ENCODE measurements at regions not wholly inside any gene's neighbourhood (a gene's known extent, or its start where the extent isn't known, plus 50 kb on each side); places are given as distances from the start of the nearest gene placed in this dataset.

DNA sequence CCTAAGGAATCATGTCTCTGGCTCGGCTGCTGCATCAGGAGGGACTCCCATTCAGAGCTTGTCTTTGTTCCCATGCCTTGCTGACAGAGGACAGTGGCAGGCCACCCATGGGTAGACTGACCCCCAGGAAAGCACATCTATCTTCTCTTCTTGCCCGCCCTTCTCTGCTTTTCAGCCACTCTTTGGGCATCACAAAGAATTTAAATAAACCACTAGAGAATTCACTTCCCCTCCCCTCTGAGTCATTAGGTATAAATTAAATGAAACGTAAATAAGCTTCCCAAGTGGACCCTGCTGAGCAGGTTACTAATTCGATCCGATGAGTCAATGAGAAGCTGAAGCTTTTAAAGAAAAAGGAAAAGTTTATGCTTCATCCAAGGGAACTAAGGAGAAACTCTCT is 97.0 kb downstream of the DRD1 start:
- DNase-seq: no peak
- no peaks in the 10 kb centered on the region for H3K9me3 ChIP-seq
- WGBS, 5 donors: 17 to 34% (median 24%) methylated on average over 5 of the region's 5 CpGs
- H3K4me3 ChIP-seq: no peak overlapping the region
- H3K27ac ChIP-seq: no peak overlapping the region
- TF ChIP-seq POLR2A (IDR thresholded peaks at IDR 0.05) (no peak), POLR2AphosphoS5 (IDR thresholded peaks at IDR 0.05) (no peak), EP300 (IDR thresholded peaks at IDR 0.05) (no peak)
- TF ChIP-seq, protein P1, sequence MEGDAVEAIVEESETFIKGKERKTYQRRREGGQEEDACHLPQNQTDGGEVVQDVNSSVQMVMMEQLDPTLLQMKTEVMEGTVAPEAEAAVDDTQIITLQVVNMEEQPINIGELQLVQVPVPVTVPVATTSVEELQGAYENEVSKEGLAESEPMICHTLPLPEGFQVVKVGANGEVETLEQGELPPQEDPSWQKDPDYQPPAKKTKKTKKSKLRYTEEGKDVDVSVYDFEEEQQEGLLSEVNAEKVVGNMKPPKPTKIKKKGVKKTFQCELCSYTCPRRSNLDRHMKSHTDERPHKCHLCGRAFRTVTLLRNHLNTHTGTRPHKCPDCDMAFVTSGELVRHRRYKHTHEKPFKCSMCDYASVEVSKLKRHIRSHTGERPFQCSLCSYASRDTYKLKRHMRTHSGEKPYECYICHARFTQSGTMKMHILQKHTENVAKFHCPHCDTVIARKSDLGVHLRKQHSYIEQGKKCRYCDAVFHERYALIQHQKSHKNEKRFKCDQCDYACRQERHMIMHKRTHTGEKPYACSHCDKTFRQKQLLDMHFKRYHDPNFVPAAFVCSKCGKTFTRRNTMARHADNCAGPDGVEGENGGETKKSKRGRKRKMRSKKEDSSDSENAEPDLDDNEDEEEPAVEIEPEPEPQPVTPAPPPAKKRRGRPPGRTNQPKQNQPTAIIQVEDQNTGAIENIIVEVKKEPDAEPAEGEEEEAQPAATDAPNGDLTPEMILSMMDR (IDR thresholded peaks at IDR 0.05): no peak
- H3K36me3 ChIP-seq: no peaks in the 10 kb centered on the region
- H3K4me1 ChIP-seq: no peaks in the 10 kb centered on the region
- peaks cover 0 to 30% (median 0%) of the 10 kb centered on the region in 3 donors for H3K27me3 ChIP-seq
- intact Hi-C loops (cut with DNase I; ENCODE audit: low total_unique reads): no loop called here

DNA sequence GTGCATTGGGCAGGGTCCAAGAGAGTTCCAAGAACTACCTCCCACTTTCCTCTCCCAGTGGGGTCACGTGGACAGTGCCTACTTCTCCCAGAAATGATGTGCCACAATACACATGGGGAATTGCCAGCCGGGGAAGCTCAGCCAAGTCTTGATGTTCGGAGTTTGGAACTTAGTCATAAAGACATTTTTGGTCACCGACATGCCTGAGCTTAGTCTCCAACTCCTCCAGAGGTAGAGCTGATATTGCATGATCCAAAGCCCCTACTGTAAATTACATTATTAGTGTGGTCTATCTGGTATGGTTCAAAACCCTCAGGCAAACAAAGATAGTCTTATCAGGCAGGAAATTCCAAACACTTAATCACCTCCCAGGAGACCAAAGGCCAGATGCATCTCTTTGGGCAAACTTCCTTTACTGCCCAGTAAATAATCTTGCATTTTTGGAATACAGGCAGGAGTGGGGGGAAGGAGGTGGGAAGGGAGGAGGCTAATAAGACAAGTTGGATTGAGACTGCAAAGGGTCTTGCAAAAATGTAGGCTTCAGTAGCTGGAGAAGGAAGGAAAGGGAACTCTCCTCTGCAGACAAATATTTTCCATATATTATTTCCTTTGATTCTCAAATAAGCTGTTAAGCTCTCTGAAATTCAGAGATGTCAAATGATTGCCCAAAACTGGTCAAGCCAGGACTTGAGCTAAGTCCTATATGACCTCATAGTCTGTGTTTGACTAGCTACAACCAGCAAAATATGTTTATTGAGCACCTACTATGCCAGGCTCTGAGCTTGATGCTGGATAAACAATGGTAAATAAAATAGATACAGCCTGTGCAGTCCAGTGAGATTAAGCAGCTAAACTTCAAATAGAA is 99.4 kb downstream of the DRD1 start:
- intact Hi-C loops (cut with DNase I; ENCODE audit: low total_unique reads): no loop called here
- peaks cover 0 to 15% (median 0%) of the 10 kb centered on the region in 3 donors for H3K27me3 ChIP-seq
- H3K4me1 ChIP-seq: no peaks in the 10 kb centered on the region
- H3K9me3 ChIP-seq: no peaks in the 10 kb centered on the region
- no peak overlapping the region for H3K4me3 ChIP-seq
- no peak for DNase-seq
- WGBS, 5 donors: 32 to 62% (median 36%) methylated on average over 4 of the region's 4 CpGs
- H3K36me3 ChIP-seq: no peaks in the 10 kb centered on the region
- TF ChIP-seq, protein P1 (IDR thresholded peaks at IDR 0.05): no peak
- TF ChIP-seq POLR2AphosphoS5 (IDR thresholded peaks at IDR 0.05) (no peak), EP300 (IDR thresholded peaks at IDR 0.05) (no peak), POLR2A (IDR thresholded peaks at IDR 0.05) (no peak)
- H3K27ac ChIP-seq: no peak overlapping the region

DNA sequence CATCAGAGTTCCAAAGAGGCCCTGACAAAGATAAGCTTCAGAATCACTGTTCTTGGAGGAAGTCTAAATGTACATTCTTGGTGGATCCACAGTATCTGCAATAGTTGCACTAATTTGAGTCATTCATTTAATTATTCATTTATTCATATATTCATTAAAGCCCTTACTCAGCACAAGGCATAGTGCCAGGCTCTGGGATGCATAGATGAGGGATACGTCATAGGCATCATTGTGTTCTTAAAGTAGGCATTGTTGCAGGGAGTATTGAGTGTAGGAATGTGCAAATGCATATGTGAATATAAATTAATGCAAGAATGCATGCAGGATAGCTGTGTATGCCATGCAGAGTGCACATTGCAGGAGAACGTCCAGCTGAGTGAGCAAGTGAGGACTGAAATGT is 100.7 kb downstream of the DRD1 start:
- no peak for DNase-seq
- H3K27ac ChIP-seq: no peak overlapping the region
- peaks cover 0 to 10% (median 0%) of the 10 kb centered on the region in 3 donors for H3K27me3 ChIP-seq
- TF ChIP-seq, protein P1 (IDR thresholded peaks at IDR 0.05): no peak
- TF ChIP-seq EP300 (IDR thresholded peaks at IDR 0.05): no peak
- TF ChIP-seq POLR2AphosphoS5 (IDR thresholded peaks at IDR 0.05): no peak
- no peak for TF ChIP-seq POLR2A (IDR thresholded peaks at IDR 0.05)
- intact Hi-C loops (cut with DNase I; ENCODE audit: low total_unique reads): no loop called here
- H3K4me1 ChIP-seq: no peaks in the 10 kb centered on the region
- H3K9me3 ChIP-seq: no peaks in the 10 kb centered on the region
- H3K36me3 ChIP-seq: no peaks in the 10 kb centered on the region
- WGBS, 5 donors: 74 to 89% (median 86%) methylated on average over 2 of the region's 2 CpGs
- H3K4me3 ChIP-seq: no peak overlapping the region

DNA sequence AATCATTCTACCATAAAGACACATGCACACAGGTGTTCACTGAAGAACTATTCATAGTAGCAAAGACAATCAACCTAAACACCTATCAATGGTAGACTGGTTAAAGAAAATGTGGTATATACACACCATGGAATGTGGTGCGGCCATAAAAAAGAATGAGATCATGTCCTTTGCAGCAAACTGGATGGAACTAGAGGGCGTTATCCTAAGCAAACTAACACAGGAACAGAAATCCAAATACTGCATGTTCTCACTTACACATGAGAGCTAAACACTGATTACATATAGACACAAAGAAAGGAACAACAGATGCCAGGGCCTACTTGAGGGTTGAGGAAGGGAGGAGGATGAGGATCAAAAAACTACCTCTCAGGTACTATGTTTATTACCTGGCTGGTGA is 103.8 kb downstream of the DRD1 start:
- intact Hi-C loops (cut with DNase I; ENCODE audit: low total_unique reads): no loop called here
- DNase-seq: no peak
- no peaks in the 10 kb centered on the region for H3K9me3 ChIP-seq
- no peak for TF ChIP-seq POLR2A (IDR thresholded peaks at IDR 0.05)
- TF ChIP-seq POLR2AphosphoS5 (IDR thresholded peaks at IDR 0.05): no peak
- no peak for TF ChIP-seq EP300 (IDR thresholded peaks at IDR 0.05)
- TF ChIP-seq, protein P1 (IDR thresholded peaks at IDR 0.05): no peak
- H3K27me3 ChIP-seq: no peaks in the 10 kb centered on the region
- no peak overlapping the region for H3K4me3 ChIP-seq
- H3K36me3 ChIP-seq: no peaks in the 10 kb centered on the region
- no peaks in the 10 kb centered on the region for H3K4me1 ChIP-seq
- no peak overlapping the region for H3K27ac ChIP-seq
- WGBS, 5 donors: 52 to 69% (median 61%) methylated on average over 2 of the region's 2 CpGs
